ENCODE measurements at regions not wholly inside any gene's neighbourhood (a gene's known extent, or its start where the extent isn't known, plus 50 kb on each side); places are given as distances from the start of the nearest gene placed in this dataset.

GRCh38 chr18:22675006-22675405 is 257.3 kb upstream of the CTAGE1 start:
- no peaks in the 10 kb centered on the region for H3K79me2 ChIP-seq (ENCODE audit: control insufficient read depth, insufficient read depth, low read length, poor library complexity)
- H3K36me3 ChIP-seq (ENCODE audit: control insufficient read depth in 1 of 2, insufficient read depth in 2 of 2, low read length in 2 of 2) = no peaks in the 10 kb centered on the region
- DNase-seq = no peak

GRCh38 chr18:22676423-22676822 is 256.7 kb upstream of the RBBP8 start:
- Histone ChIP-seq H2BK120ac (ENCODE audit: insufficient read depth, low read length, poor library complexity) (no peak overlapping the region), H3K4me1 (ENCODE audit: control insufficient read depth in 1 of 2, insufficient read depth in 2 of 2, low read length in 2 of 2) (no peaks in the 10 kb centered on the region), H3K4me2 (ENCODE audit: low read length) (no peak overlapping the region), H2AK5ac (ENCODE audit: low read length) (no peak overlapping the region), H4K8ac (ENCODE audit: low read depth, low read length) (no peak overlapping the region), H4K91ac (ENCODE audit: low read depth, low read length) (no peak overlapping the region), H3K4ac (ENCODE audit: low read depth, low read length) (no peak overlapping the region), H3K23ac (ENCODE audit: low read length) (no peak overlapping the region), H3K79me1 (ENCODE audit: low read length) (no peaks in the 10 kb centered on the region), H3K9me3 (ENCODE audit: insufficient read depth, low read depth, low read length) (peaks cover 1% of the 10 kb centered on the region), H2BK12ac (ENCODE audit: low read length) (no peak overlapping the region), H3K27ac (ENCODE audit: low read depth, low read length) (no peak overlapping the region), H3K18ac (ENCODE audit: low read length) (no peak overlapping the region), H3K4me3 (ENCODE audit: low read depth, low read length) (no peak overlapping the region), H3K79me2 (ENCODE audit: control insufficient read depth, insufficient read depth, low read length, poor library complexity) (no peaks in the 10 kb centered on the region), H3K9ac (ENCODE audit: low read length) (no peak overlapping the region), H2AFZ (ENCODE audit: insufficient read depth, low read length, poor library complexity) (no peak overlapping the region), H3K14ac (ENCODE audit: low read length) (no peak overlapping the region), H3K27me3 (ENCODE audit: insufficient read depth, low read length) (no peaks in the 10 kb centered on the region), H3K36me3 (ENCODE audit: control insufficient read depth in 1 of 2, insufficient read depth in 2 of 2, low read length in 2 of 2) (no peaks in the 10 kb centered on the region), H2BK5ac (ENCODE audit: low read depth, low read length, poor library complexity) (no peak overlapping the region), H4K12ac (ENCODE audit: low read depth, low read length) (no peak overlapping the region)
- WGBS (ENCODE audit: extremely low coverage, insufficient coverage, insufficient read length) = no CpG with 5 or more reads among the region's 2 CpGs
- no peak for DNase-seq

More at GRCh38 chr18:22675006-22675405, 257.3 kb upstream of the CTAGE1 start:
- H3K9ac ChIP-seq (ENCODE audit: low read length) = no peak overlapping the region
- no peak overlapping the region for H2BK5ac ChIP-seq (ENCODE audit: low read depth, low read length, poor library complexity)
- peaks cover 1% of the 10 kb centered on the region for H3K9me3 ChIP-seq (ENCODE audit: insufficient read depth, low read depth, low read length)
- H4K91ac ChIP-seq (ENCODE audit: low read depth, low read length) = no peak overlapping the region
- no peaks in the 10 kb centered on the region for H3K4me1 ChIP-seq (ENCODE audit: control insufficient read depth in 1 of 2, insufficient read depth in 2 of 2, low read length in 2 of 2)
- H3K4ac ChIP-seq (ENCODE audit: low read depth, low read length) = no peak overlapping the region
- no peak overlapping the region for H4K8ac ChIP-seq (ENCODE audit: low read depth, low read length)
- no peak overlapping the region for H3K14ac ChIP-seq (ENCODE audit: low read length)
- no peak overlapping the region for H3K27ac ChIP-seq (ENCODE audit: low read depth, low read length)
- H3K4me2 ChIP-seq (ENCODE audit: low read length) = no peak overlapping the region
- H3K27me3 ChIP-seq (ENCODE audit: insufficient read depth, low read length) = no peaks in the 10 kb centered on the region
- H4K12ac ChIP-seq (ENCODE audit: low read depth, low read length) = no peak overlapping the region
- H3K18ac ChIP-seq (ENCODE audit: low read length) = no peak overlapping the region
- H3K23ac ChIP-seq (ENCODE audit: low read length) = no peak overlapping the region
- H2AK5ac ChIP-seq (ENCODE audit: low read length) = no peak overlapping the region
- H2BK12ac ChIP-seq (ENCODE audit: low read length) = no peak overlapping the region
- H2BK120ac ChIP-seq (ENCODE audit: insufficient read depth, low read length, poor library complexity) = no peak overlapping the region
- no peaks in the 10 kb centered on the region for H3K79me1 ChIP-seq (ENCODE audit: low read length)
- no peak overlapping the region for H3K4me3 ChIP-seq (ENCODE audit: low read depth, low read length)
- H2AFZ ChIP-seq (ENCODE audit: insufficient read depth, low read length, poor library complexity) = no peak overlapping the region

DNA sequence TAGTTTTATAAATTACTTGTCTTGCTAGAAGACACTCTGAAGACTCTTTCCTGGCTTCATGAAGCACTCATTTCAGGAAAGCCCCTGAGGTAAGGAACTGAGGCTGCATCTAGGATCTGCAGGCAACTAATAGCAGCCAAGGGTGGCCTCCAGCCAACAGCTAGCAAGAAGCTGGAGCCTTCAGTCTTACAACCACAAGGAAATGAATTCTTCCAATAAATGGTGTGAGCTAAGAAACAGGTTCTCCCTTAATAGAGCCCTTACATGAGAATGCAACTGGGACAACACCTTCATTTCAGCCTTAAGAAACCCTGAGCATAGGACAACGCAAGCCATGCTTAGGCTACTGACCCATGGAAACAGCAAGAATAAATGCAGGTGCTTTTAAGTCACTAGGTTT is 254.6 kb upstream of the RBBP8 start:
- H3K4ac ChIP-seq (ENCODE audit: low read depth, low read length) = no peak overlapping the region
- DNase-seq = no peak
- no CpG with 5 or more reads among the region's 1 CpG for WGBS (ENCODE audit: extremely low coverage, insufficient coverage, insufficient read length)
- no peaks in the 10 kb centered on the region for H3K79me2 ChIP-seq (ENCODE audit: control insufficient read depth, insufficient read depth, low read length, poor library complexity)
- no peak overlapping the region for H3K23ac ChIP-seq (ENCODE audit: low read length)
- no peak overlapping the region for H2BK5ac ChIP-seq (ENCODE audit: low read depth, low read length, poor library complexity)
- no peaks in the 10 kb centered on the region for H3K27me3 ChIP-seq (ENCODE audit: insufficient read depth, low read length)
- H2BK120ac ChIP-seq (ENCODE audit: insufficient read depth, low read length, poor library complexity) = no peak overlapping the region
- H3K36me3 ChIP-seq (ENCODE audit: control insufficient read depth in 1 of 2, insufficient read depth in 2 of 2, low read length in 2 of 2) = no peaks in the 10 kb centered on the region
- no peak overlapping the region for H2AFZ ChIP-seq (ENCODE audit: insufficient read depth, low read length, poor library complexity)
- H4K91ac ChIP-seq (ENCODE audit: low read depth, low read length) = no peak overlapping the region
- H2BK12ac ChIP-seq (ENCODE audit: low read length) = no peak overlapping the region
- H3K27ac ChIP-seq (ENCODE audit: low read depth, low read length) = no peak overlapping the region
- no peak overlapping the region for H3K9ac ChIP-seq (ENCODE audit: low read length)
- no peak overlapping the region for H3K4me2 ChIP-seq (ENCODE audit: low read length)
- no peak overlapping the region for H3K14ac ChIP-seq (ENCODE audit: low read length)
- no peaks in the 10 kb centered on the region for H3K79me1 ChIP-seq (ENCODE audit: low read length)
- H3K4me3 ChIP-seq (ENCODE audit: low read depth, low read length) = no peak overlapping the region
- H3K9me3 ChIP-seq (ENCODE audit: insufficient read depth, low read depth, low read length) = peaks cover 1% of the 10 kb centered on the region
- no peak overlapping the region for H4K12ac ChIP-seq (ENCODE audit: low read depth, low read length)
- no peak overlapping the region for H4K8ac ChIP-seq (ENCODE audit: low read depth, low read length)
- H3K4me1 ChIP-seq (ENCODE audit: control insufficient read depth in 1 of 2, insufficient read depth in 2 of 2, low read length in 2 of 2) = no peaks in the 10 kb centered on the region
- H2AK5ac ChIP-seq (ENCODE audit: low read length) = no peak overlapping the region
- H3K18ac ChIP-seq (ENCODE audit: low read length) = no peak overlapping the region

GRCh38 chr18:22680944-22681343 is 252.2 kb upstream of the RBBP8 start:
- no peak overlapping the region for H3K4me3 ChIP-seq (ENCODE audit: low read depth, low read length)
- H3K9ac ChIP-seq (ENCODE audit: low read length) = no peak overlapping the region
- no peak overlapping the region for H3K18ac ChIP-seq (ENCODE audit: low read length)
- no peak overlapping the region for H4K91ac ChIP-seq (ENCODE audit: low read depth, low read length)
- no peak overlapping the region for H3K27ac ChIP-seq (ENCODE audit: low read depth, low read length)
- no peak overlapping the region for H4K8ac ChIP-seq (ENCODE audit: low read depth, low read length)
- H3K9me3 ChIP-seq (ENCODE audit: insufficient read depth, low read depth, low read length) = no peaks in the 10 kb centered on the region
- no peaks in the 10 kb centered on the region for H3K79me1 ChIP-seq (ENCODE audit: low read length)
- H3K79me2 ChIP-seq (ENCODE audit: control insufficient read depth, insufficient read depth, low read length, poor library complexity) = no peaks in the 10 kb centered on the region
- H2BK12ac ChIP-seq (ENCODE audit: low read length) = no peak overlapping the region
- no peak overlapping the region for H2AFZ ChIP-seq (ENCODE audit: insufficient read depth, low read length, poor library complexity)
- no peaks in the 10 kb centered on the region for H3K27me3 ChIP-seq (ENCODE audit: insufficient read depth, low read length)
- H2BK5ac ChIP-seq (ENCODE audit: low read depth, low read length, poor library complexity) = no peak overlapping the region
- H3K14ac ChIP-seq (ENCODE audit: low read length) = no peak overlapping the region
- H3K4me2 ChIP-seq (ENCODE audit: low read length) = no peak overlapping the region
- no peaks in the 10 kb centered on the region for H3K36me3 ChIP-seq (ENCODE audit: control insufficient read depth in 1 of 2, insufficient read depth in 2 of 2, low read length in 2 of 2)
- H2AK5ac ChIP-seq (ENCODE audit: low read length) = no peak overlapping the region
- no peaks in the 10 kb centered on the region for H3K4me1 ChIP-seq (ENCODE audit: control insufficient read depth in 1 of 2, insufficient read depth in 2 of 2, low read length in 2 of 2)
- no peak for DNase-seq
- no peak overlapping the region for H3K4ac ChIP-seq (ENCODE audit: low read depth, low read length)
- no peak overlapping the region for H2BK120ac ChIP-seq (ENCODE audit: insufficient read depth, low read length, poor library complexity)
- no peak overlapping the region for H3K23ac ChIP-seq (ENCODE audit: low read length)
- H4K12ac ChIP-seq (ENCODE audit: low read depth, low read length) = no peak overlapping the region

- Histone ChIP-seq H3K79me2 (ENCODE audit: control insufficient read depth, insufficient read depth, low read length, poor library complexity) (no peaks in the 10 kb centered on the region), H2BK5ac (ENCODE audit: low read depth, low read length, poor library complexity) (no peak overlapping the region), H3K9me3 (ENCODE audit: insufficient read depth, low read depth, low read length) (peaks cover 2% of the 10 kb centered on the region), H3K4ac (ENCODE audit: low read depth, low read length) (no peak overlapping the region), H3K18ac (ENCODE audit: low read length) (no peak overlapping the region), H3K4me3 (ENCODE audit: low read depth, low read length) (no peak overlapping the region), H4K91ac (ENCODE audit: low read depth, low read length) (no peak overlapping the region), H3K14ac (ENCODE audit: low read length) (no peak overlapping the region), H3K23ac (ENCODE audit: low read length) (no peak overlapping the region), H3K9ac (ENCODE audit: low read length) (no peak overlapping the region), H4K8ac (ENCODE audit: low read depth, low read length) (no peak overlapping the region), H2AFZ (ENCODE audit: insufficient read depth, low read length, poor library complexity) (no peak overlapping the region), H3K36me3 (ENCODE audit: control insufficient read depth in 1 of 2, insufficient read depth in 2 of 2, low read length in 2 of 2) (no peaks in the 10 kb centered on the region), H3K4me1 (ENCODE audit: control insufficient read depth in 1 of 2, insufficient read depth in 2 of 2, low read length in 2 of 2) (no peaks in the 10 kb centered on the region), H2BK12ac (ENCODE audit: low read length) (no peak overlapping the region), H3K79me1 (ENCODE audit: low read length) (no peaks in the 10 kb centered on the region), H4K12ac (ENCODE audit: low read depth, low read length) (no peak overlapping the region), H3K27me3 (ENCODE audit: insufficient read depth, low read length) (no peaks in the 10 kb centered on the region), H2BK120ac (ENCODE audit: insufficient read depth, low read length, poor library complexity) (no peak overlapping the region), H2AK5ac (ENCODE audit: low read length) (no peak overlapping the region), H3K27ac (ENCODE audit: low read depth, low read length) (no peak overlapping the region), H3K4me2 (ENCODE audit: low read length) (no peak overlapping the region)
- DNase-seq = no peak
- WGBS (ENCODE audit: extremely low coverage, insufficient coverage, insufficient read length) = no CpG with 5 or more reads among the region's 2 CpGs
Measured at GRCh38 chr18:22681908-22682307, 251.2 kb upstream of the RBBP8 start.

All from trophoblast cell (in vitro differentiated cells and primary cell).